Adrenal gland (tissue), 5 donors: ENCODE measurements at regions not wholly inside any gene's neighbourhood (a gene's known extent, or its start where the extent isn't known, plus 50 kb on each side); places are given as distances from the start of the nearest gene placed in this dataset.

Experiments
- CTCF ChIP-seq, 6 experiments: fragments of 450-650 bp in 4 of 6; fragments of 200-600 bp in 2 of 6; sonication (generic) in 1 of 6; IDR thresholded peaks; 1 replicate in 5 of 6; 2 replicates in 1 of 6; pipeline versions ENCODE4 v1.5.1 to v1.8.0; 2016 to 2021; ENCODE audit warnings: antibody characterized with exemption in 6 of 6, mild to moderate bottlenecking in 2 of 6, moderate library complexity in 1 of 6
- POLR2A ChIP-seq, 2 donors: fragments of 450-650 bp; IDR thresholded peaks; one replicate each; pipeline ENCODE4 v1.6.1; 2017; ENCODE audit warnings: antibody characterized with exemption in 2 of 2, mild to moderate bottlenecking in 2 of 2, moderate library complexity in 1 of 2
- donor health status: DM: no; HTN: no; CAD: no.

GRCh38 chr4:185966997-185967775 is 101.8 kb upstream of the TLR3 start:
- TF ChIP-seq POLR2A (IDR thresholded peaks at IDR 0.05) (no peak), CTCF (IDR thresholded peaks at IDR 0.05) (no peak)
